IPS-18c (cell line): ENCODE measurements at regions not wholly inside any gene's neighbourhood (a gene's known extent, or its start where the extent isn't known, plus 50 kb on each side); places are given as distances from the start of the nearest gene placed in this dataset.
"Not testable (repeated sequence)": the region's sequence is repeated elsewhere in the genome, so short reads cannot be mapped to it uniquely, and the experiment has no call there.

ENCODE experiments used
- H3K4me3 ChIP-seq: 2 replicates; pipeline ENCODE4 v1.7.0; 2013; ENCODE audit warnings: low read depth, mild to moderate bottlenecking, low read length, moderate library complexity; ENCODE audit not compliant: insufficient read depth
- H3K9me3 ChIP-seq: one replicate; pipeline ENCODE4 v1.6.1; 2013; ENCODE audit warnings: mild to moderate bottlenecking, low read length, moderate library complexity; ENCODE audit not compliant: control insufficient read depth, insufficient read depth

DNA sequence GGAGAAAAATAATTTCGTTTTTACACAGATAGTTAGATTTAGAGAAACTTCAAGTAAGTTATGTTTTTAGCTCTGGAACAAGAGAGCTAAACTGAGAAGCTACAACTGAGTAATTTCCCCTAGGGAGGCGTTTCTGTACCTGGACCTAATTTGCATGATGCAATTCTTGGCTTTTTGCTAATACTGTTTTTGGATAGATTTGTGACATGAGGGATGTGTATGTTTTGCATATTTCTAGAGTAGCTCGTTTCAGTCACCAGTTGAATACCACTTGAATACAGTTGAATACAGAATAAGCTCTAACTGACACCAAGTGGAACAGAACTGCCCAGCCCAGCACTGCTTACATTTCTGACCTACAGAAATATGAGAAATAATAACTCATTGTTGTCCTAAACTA is 1227.9 kb upstream of the SPRY2 start:
- no peaks in the 10 kb centered on the region for H3K9me3 ChIP-seq
- H3K4me3 ChIP-seq = no peak overlapping the region

DNA sequence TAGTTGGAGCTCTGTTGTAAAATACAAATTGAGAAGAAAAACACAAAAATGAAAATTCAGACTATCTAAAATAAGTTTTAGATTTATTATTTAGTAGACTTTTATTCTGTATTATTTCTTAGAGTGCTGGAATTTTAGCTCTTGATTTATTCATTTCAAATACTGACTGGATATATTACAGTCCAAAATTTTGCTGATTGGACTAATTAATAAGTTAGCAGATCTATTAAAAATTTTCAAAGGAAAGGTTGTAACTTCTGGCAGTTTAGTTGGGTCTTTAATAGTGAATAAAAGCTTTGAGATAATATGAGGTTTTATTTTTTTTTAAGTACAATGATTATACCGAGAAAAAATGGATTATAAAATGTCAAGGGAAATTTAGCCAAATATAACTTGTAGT is 1224.9 kb upstream of the SPRY2 start:
- Histone ChIP-seq H3K9me3 (no peaks in the 10 kb centered on the region), H3K4me3 (no peak overlapping the region)

DNA sequence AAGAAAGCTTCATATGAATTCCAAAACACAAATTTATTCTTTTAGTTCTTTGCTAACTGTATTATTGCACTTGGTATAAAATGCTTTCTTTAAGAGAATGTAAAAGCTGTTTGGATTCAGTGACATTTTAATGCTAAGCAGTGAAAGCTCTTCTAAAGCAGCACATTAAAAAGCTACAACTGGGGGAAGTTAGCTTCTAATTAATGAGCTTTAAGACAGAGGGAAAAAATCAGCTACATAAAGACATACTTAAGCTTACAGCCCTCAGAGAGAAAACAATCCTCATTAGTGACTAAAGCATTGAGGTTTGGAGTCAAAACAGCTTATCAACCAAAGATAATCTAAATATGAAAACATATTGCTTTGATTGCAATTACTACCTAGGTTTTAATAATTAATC is 1222.2 kb upstream of the SPRY2 start:
- Histone ChIP-seq H3K4me3 (no peak overlapping the region), H3K9me3 (no peaks in the 10 kb centered on the region)

DNA sequence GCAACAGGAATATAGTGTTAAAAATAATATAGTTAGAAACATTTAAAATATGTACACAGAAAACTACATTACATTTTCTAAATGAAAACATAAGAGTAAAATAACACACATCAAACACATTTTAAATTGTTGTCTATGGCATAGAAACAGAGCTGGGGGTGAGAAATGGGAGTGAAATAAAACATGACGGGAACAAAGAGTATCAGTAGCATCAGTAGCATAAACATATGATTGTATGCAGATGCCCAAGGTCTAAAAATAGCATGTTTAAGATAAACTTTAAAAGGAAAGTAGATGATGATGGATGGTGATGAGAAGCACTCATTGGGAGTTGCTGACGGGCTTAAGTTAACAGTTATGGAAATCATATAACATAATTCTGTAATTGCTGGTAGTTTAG is 1221.7 kb upstream of the SPRY2 start:
- Histone ChIP-seq H3K9me3 (no peaks in the 10 kb centered on the region), H3K4me3 (no peak overlapping the region)

DNA sequence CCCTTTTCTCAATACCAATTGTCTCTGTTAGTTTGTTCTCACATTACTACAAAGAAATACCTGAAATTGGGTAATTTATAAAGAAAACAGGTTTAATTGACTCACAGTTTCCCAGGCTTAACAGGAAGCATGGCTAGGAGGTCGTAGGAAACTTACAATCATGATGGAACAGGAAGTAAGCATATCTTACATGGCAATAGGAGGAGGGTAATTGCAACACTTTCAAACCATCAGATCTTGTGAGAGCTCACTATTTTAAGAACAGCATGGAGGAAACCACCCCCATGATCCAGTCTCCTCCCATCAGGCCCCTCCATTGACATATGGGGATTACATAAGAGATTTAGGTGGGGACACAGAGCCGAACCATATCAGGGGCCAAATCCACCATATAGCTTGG is 1210.1 kb upstream of the SPRY2 start:
- no peak overlapping the region for H3K4me3 ChIP-seq
- no peaks in the 10 kb centered on the region for H3K9me3 ChIP-seq

DNA sequence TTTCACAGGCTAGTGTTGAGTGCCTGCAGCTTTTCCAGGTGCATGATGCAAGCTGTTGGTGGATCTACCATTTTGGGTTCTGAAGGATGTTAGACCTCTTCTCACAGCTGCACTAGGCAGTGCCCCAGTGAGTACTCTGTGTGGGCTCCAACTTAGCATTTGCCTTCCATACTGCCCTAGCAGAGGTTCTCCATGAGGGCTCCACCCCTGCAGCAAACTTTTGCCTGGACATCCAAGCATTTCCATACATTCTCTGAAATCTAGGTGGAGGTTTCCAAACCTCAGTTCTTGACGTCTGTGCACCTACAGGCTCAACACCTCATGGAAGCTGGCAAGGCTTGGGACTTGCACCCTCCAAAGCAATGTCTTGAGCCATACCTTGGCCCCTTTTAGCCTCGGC is 1205.4 kb upstream of the SPRY2 start:
- not testable (repeated sequence) for H3K4me3 ChIP-seq, H3K9me3 ChIP-seq

DNA sequence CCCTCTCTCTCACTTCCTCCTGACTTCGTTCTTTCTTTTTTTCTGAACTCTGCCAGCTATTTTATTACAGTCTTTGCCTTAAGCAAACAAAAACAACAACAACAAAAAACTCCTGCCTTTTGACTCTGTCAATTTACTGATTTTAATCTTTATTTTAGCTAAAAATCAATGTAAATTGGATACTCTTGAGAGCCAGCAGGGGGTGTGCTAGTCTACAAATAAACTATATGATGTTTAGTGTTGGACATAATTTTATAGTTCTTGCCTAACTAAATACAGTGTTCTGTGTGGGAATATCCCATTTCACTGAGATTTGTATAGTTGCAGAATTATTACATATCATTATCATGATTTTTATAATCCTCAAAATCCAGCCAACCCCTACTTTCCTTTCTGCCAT is 1199.9 kb upstream of the SPRY2 start:
- no peaks in the 10 kb centered on the region for H3K9me3 ChIP-seq
- no peak overlapping the region for H3K4me3 ChIP-seq

DNA sequence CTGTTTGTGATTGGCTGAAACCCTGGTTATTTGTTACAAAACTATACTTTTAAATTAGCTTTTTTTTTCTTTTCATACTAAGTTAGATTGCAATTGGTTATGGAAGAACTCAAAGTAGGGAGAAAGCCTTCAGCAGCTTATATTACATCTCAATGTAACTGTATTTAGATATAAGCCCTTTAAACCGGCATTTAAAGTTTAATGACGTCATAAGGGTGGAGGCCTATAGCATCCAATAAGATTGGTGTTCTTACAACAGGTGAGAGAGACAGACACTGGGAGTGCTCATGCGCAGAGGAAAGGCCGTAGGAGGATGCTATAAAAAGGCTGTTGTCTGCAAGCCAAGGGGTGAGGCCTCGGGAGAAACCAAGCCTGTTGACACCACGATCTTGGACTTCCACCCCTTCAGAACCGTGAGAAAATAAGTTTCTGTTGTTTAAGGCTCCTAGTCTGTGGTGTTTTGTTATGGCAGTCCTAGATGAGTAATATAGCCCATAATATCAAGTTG is 1198.8 kb upstream of the SPRY2 start:
- Histone ChIP-seq H3K9me3 (no peaks in the 10 kb centered on the region), H3K4me3 (no peak overlapping the region)

DNA sequence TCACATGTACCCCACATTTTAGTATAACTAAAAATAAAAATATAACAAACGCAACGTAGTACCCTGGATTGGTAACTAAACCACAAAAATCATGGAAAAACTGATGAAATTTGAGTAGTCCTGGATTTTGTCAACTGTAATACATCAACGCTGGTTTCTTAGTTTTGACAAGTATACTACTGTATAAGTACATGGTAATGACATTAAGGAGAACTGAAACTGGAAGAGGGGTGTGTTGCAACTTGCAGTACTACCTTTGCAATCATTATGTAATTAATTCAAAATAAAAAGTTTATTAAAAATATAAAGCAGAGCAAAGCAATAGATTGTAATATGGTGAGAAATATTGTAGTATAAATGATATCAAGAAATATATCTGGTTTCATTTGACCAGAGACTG is 1158.0 kb upstream of the SPRY2 start:
- Histone ChIP-seq H3K4me3 (no peak overlapping the region), H3K9me3 (no peaks in the 10 kb centered on the region)

DNA sequence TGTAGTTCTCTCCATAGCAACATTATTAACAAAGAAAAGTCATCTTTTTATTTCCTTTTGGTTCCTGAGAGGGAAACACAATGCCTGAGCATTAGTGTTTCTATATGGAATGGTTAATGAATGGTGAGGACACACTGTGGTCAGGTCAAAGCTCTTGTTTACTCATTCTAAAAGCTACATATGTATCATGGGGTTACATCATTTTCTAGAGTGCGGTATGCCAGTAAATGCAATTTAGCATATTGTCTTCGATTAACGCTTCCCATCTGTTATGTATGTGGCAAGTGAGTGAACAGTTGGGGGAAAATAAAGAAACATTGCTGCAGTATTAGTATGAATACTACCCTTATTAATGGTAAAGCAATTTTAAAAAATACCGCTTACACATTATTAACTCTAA is 1152.2 kb upstream of the SPRY2 start:
- H3K9me3 ChIP-seq = no peaks in the 10 kb centered on the region
- H3K4me3 ChIP-seq = no peak overlapping the region

DNA sequence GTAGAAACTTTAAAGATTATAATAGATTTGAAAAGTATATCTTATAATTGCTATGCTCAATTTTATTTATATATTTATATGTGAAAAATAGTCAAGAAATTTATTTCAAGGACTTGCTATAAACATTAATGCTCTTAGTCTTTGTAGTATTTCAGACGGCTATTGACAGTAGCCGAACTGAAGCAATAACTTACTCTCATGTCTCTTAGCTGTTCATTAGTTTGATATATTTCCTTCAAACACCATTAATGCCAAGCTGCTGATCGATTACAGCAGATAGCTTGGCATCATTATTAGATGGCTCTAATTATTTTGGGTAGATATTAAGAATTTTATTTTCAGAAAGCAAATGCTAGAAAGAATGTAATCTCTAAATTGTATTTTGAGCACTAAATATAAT is 1151.5 kb upstream of the SPRY2 start:
- no peaks in the 10 kb centered on the region for H3K9me3 ChIP-seq
- no peak overlapping the region for H3K4me3 ChIP-seq

DNA sequence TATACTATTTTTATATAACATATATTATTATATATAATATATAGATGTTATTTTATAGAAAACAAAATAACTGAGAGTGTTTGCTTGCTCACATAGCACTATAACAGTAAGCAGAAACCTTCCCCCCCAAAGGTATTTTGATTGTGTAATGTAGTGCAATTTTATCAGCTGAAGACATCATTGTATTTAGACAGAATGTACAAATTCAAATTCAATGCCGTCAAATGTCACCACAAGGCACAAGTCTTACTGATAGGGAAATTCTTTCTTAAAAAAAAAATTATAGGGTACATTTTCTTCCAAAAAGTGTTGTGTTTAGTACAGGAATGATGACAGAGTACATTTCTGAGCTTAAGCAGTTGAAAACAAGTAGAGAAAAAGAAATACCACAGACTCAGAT is 1147.1 kb upstream of the SPRY2 start:
- no peak overlapping the region for H3K4me3 ChIP-seq
- no peaks in the 10 kb centered on the region for H3K9me3 ChIP-seq

DNA sequence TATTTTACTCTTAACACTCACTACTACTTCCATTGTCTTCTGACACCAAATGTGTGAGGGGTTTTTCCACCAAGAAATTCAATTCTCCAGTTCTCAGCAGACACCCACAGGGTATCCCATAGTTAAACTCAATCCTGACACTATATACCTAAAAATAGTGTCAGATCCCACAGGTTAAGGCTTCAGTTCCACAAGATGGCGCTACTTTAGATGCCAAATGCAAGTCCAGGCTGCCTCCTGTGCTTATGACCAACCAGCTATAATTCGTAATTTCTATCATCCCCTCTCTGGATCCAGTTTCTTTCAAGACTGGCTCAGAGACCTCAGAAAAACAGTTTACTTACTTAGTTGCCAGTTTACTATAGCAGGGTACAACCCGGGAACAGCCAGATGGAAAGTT is 1146.2 kb upstream of the SPRY2 start:
- no peak overlapping the region for H3K4me3 ChIP-seq
- H3K9me3 ChIP-seq = no peaks in the 10 kb centered on the region

DNA sequence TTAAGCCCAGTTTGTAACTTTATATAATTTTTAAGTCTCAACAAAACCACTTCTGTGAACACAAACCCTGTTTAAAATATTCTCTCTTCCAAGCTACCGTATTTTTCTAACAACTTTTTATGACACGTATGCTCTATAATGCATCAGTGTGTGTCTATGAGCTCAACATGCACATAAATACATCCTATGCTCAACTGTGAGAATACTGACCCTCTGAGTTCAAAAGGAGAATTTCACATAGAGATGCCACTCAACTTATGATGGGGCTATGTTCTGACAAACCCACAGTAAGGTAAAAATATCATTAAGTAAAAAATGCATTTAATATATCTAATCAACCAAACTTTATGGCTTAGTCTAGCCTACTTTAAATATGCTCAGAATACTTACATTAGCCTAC is 1139.7 kb upstream of the SPRY2 start:
- no peak overlapping the region for H3K4me3 ChIP-seq
- H3K9me3 ChIP-seq = no peaks in the 10 kb centered on the region

DNA sequence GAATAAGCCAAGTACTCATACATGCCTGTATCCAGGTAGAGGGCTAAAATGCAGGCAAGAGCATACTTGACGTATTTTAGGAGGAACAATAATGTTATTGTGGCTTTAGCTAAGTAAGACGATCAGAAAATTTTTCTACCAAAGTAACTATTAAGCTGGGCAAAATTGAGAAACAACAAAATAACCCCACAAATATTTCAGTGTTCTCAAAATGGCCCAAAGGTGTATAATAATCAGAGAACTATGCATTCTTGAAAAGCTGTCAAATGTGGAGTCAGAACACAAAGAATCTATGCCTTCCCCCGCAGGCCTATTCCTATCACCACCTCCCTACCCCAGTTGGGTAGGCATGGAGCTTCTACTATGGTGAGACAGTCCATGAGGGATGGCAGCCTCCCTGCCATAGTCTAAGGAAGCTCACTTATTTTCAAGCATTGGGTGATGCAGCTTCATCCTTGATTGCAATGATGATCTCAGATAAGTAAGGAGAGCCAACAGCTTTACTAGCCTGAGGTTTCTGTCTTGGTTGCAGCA is 1132.5 kb upstream of the SPRY2 start:
- Histone ChIP-seq H3K9me3 (no peaks in the 10 kb centered on the region), H3K4me3 (no peak overlapping the region)

DNA sequence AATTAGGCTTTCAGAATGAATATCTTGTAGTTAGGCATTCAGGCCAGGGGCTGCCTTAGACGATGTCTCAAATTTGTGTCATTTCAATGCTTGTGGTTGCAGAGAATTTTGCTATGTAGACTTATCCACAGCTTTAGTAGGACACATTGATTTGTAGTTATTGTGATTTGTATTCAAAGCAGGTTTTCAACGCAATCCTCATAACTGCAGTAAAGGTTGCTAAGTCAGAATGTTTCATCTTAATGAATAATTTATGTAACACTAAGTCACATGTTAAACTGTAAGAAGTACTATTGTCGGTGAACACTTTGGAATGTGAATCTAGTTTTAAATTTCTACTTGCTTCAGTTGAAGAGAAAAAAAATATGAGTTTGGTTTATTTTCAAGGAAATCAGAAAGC is 1117.2 kb upstream of the SPRY2 start:
- Histone ChIP-seq H3K4me3 (no peak overlapping the region), H3K9me3 (no peaks in the 10 kb centered on the region)

DNA sequence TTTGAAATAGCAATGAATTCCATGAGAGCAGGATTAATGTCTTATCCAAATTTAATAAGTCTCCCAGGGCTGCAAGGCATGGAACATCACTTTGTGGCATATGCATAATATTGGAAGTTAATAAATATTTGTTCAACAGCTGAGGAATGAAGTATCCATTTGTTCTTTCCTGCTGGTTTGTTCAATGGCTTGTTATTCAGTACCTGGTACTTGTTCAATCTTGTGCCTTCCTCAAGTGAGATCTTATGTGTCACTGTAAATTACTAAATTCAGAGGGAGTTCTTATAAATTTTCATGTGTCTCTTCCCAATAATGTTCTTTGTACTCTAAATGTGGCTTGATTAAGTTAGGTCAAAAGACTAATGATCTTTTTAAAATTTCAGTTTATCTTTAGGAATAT is 1105.5 kb upstream of the SPRY2 start:
- no peaks in the 10 kb centered on the region for H3K9me3 ChIP-seq
- no peak overlapping the region for H3K4me3 ChIP-seq

DNA sequence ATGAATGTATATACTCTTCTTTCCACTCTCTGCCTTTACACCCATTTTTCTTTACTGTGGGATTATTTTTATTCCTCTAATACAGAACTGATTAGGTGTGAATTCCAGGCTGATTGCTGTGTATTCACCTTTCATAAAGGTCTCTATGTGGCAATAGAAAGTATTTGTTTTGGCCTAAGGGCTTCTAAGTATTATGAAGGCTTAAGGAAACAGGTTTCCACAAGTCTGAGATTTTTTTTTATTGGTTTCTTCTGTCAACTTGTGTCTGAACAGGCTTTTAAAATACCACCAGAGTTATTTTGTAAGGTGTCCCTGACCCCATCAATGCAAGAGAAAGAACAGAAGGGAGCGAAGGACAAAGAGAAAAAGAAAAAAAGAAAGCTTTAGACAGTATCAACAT is 1102.0 kb upstream of the SPRY2 start:
- Histone ChIP-seq H3K9me3 (no peaks in the 10 kb centered on the region), H3K4me3 (no peak overlapping the region)

DNA sequence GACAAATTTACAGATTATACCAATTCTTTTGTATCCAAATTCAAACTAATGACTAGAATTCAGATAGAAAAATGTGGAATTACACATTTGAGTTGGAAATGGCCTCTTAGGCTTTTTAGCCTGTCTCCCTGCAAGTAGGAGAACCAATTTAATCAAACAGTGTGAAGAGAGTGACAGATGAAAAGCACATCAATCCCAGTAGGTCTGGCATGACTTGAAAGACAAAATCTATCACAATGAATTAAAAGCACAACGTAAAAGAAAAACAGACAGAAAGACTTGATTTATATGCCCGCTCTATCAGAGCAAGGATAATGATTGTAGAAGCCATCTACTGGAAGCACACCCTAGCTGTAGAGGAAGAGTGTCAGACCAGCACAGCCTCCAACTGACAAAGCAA is 1084.4 kb upstream of the SPRY2 start:
- Histone ChIP-seq H3K4me3 (no peak overlapping the region), H3K9me3 (no peaks in the 10 kb centered on the region)
